ENCODE measurements at regions not wholly inside any gene's neighbourhood (a gene's known extent, or its start where the extent isn't known, plus 50 kb on each side); places are given as distances from the start of the nearest gene placed in this dataset.
"Not testable (repeated sequence)": the region's sequence is repeated elsewhere in the genome, so short reads cannot be mapped to it uniquely, and the experiment has no call there.

- DNase-seq = no peak
Observed at GRCh38 chr20:41716911-41717310, 98.7 kb upstream of the CHD6 start.

- no peak for DNase-seq
Observed at GRCh38 chr20:41716436-41716835, 98.3 kb upstream of the CHD6 start.

GRCh38 chr20:41715526-41715925 lies 97.3 kb upstream of the CHD6 start:
- DNase-seq = no peak

- no peak for DNase-seq
Observed at GRCh38 chr20:41714030-41714429, 95.9 kb upstream of the CHD6 start.

GRCh38 chr20:41704896-41705295 lies 86.7 kb upstream of the CHD6 start:
- DNase-seq = no peak

GRCh38 chr20:41702647-41703046 lies 84.5 kb upstream of the CHD6 start:
- no peak for DNase-seq

- peak; percentile 37 for DNase-seq
Observed at GRCh38 chr20:41701588-41702348, 83.6 kb upstream of the CHD6 start.

GRCh38 chr20:41699673-41700072 lies 81.5 kb upstream of the CHD6 start:
- DNase-seq = not testable (repeated sequence)

- peak; percentile 51 for DNase-seq
Observed at GRCh38 chr20:41697861-41698559, 79.8 kb upstream of the CHD6 start.

GRCh38 chr20:41696428-41696827 lies 78.3 kb upstream of the CHD6 start:
- no peak for DNase-seq

- DNase-seq = no peak
Observed at GRCh38 chr20:41694796-41695195, 76.6 kb upstream of the CHD6 start.

- DNase-seq = peak; percentile 95
Observed at GRCh38 chr20:41693136-41693979, 75.2 kb upstream of the CHD6 start.

GRCh38 chr20:41692479-41693135 lies 74.4 kb upstream of the CHD6 start:
- peak; percentile 94 for DNase-seq

- no peak for DNase-seq
Observed at GRCh38 chr20:41691443-41691842, 73.3 kb upstream of the CHD6 start.

- no peak for DNase-seq
Observed at GRCh38 chr20:41690702-41691101, 72.5 kb upstream of the CHD6 start.

GRCh38 chr20:41686961-41687360 lies 68.8 kb upstream of the CHD6 start:
- DNase-seq = no peak

- not testable (repeated sequence) for DNase-seq
Observed at GRCh38 chr20:41685145-41685544, 67.0 kb upstream of the CHD6 start.

GRCh38 chr20:41678799-41679198 lies 60.6 kb upstream of the CHD6 start:
- no peak for DNase-seq

GRCh38 chr20:41672282-41672681 lies 54.1 kb upstream of the CHD6 start:
- DNase-seq = no peak

- no peak for DNase-seq
Observed at GRCh38 chr20:41671143-41671542, 53.0 kb upstream of the CHD6 start.

GRCh38 chr20:41670631-41671030 lies 52.5 kb upstream of the CHD6 start:
- no peak for DNase-seq

- DNase-seq = no peak
Observed at GRCh38 chr20:41669708-41670263, 51.6 kb upstream of the CHD6 start.

Data from tongue (tissue), 1 donor.